ENCODE measurements at regions not wholly inside any gene's neighbourhood (a gene's known extent, or its start where the extent isn't known, plus 50 kb on each side); places are given as distances from the start of the nearest gene placed in this dataset.

GRCh38 chr15:62698646-62699045, 343.9 kb upstream of the TPM1 start:
- TF ChIP-seq POLR2A (IDR thresholded peaks at IDR 0.05) (no peak), POLR2AphosphoS5 (IDR thresholded peaks at IDR 0.05) (no peak), EP300 (IDR thresholded peaks at IDR 0.05) (no peak)
- TF ChIP-seq, protein P1, sequence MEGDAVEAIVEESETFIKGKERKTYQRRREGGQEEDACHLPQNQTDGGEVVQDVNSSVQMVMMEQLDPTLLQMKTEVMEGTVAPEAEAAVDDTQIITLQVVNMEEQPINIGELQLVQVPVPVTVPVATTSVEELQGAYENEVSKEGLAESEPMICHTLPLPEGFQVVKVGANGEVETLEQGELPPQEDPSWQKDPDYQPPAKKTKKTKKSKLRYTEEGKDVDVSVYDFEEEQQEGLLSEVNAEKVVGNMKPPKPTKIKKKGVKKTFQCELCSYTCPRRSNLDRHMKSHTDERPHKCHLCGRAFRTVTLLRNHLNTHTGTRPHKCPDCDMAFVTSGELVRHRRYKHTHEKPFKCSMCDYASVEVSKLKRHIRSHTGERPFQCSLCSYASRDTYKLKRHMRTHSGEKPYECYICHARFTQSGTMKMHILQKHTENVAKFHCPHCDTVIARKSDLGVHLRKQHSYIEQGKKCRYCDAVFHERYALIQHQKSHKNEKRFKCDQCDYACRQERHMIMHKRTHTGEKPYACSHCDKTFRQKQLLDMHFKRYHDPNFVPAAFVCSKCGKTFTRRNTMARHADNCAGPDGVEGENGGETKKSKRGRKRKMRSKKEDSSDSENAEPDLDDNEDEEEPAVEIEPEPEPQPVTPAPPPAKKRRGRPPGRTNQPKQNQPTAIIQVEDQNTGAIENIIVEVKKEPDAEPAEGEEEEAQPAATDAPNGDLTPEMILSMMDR (IDR thresholded peaks at IDR 0.05), result no peak
